ENCODE measurements at regions not wholly inside any gene's neighbourhood (a gene's known extent, or its start where the extent isn't known, plus 50 kb on each side); places are given as distances from the start of the nearest gene placed in this dataset.

GRCh38 chr7:133195868-133196267 lies 57.0 kb upstream of the EXOC4 start:
- DNase-seq: no peak

GRCh38 chr7:133196856-133197612 lies 55.8 kb upstream of the EXOC4 start:
- DNase-seq: no peak

- DNase-seq: no peak
These were observed 54.8 kb upstream of the EXOC4 start for GRCh38 chr7:133197972-133198544.

- no peak for DNase-seq
These were observed 53.0 kb upstream of the EXOC4 start for GRCh38 chr7:133199831-133200230.

- DNase-seq: no peak
These were observed 51.4 kb upstream of the EXOC4 start for GRCh38 chr7:133201470-133201869.

GRCh38 chr7:133202942-133203341 lies 49.9 kb upstream of the EXOC4 start:
- DNase-seq: peak; percentile 39
